ENCODE measurements at regions not wholly inside any gene's neighbourhood (a gene's known extent, or its start where the extent isn't known, plus 50 kb on each side); places are given as distances from the start of the nearest gene placed in this dataset.

DNA sequence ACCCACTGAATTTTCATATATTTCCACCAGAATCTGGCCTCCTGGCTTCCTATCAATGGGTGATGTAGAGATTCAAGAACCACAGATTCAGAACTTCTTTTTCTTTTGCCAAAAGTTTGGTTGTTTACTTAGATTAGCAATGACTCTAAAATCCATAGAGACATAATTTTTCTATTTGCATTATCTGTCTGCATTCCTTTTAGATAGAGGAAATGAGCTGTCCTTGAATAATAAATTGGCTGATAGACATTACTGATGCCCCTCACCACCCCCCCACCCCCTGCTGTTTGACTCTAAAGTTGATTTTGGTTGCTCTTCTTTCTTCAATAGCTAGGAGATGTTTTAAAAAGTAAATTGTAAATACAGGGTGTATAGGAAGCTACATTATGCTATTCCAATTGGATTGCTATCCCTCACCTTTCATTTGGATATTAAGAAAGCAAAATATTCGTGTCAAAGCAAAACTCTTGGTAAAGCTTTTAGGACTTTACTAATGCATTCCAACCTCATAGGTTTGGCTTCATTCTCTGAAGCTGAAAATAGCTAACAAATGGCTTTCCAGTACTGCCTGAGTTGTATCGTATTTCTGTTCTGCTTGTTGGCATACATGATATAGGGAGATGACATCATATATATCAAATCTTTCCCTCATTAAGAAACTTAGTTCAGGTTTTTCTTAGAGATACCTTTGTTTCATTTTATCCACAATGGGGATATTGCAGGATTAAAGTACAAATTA, 606.0 kb downstream of the ARL4A start:
- DNase-seq: no peak
- Histone ChIP-seq H3K4me1 (no peaks in the 10 kb centered on the region), H3K36me3 (no peaks in the 10 kb centered on the region), H3K27ac (no peak overlapping the region), H3K9me3 (no peaks in the 10 kb centered on the region), H3K27me3 (no peaks in the 10 kb centered on the region), H3K4me3 (no peak overlapping the region)
- TF ChIP-seq EP300 (IDR thresholded peaks at IDR 0.05): no peak
- no peak for TF ChIP-seq POLR2A (IDR thresholded peaks at IDR 0.05)
- no peak for TF ChIP-seq CTCF (IDR thresholded peaks at IDR 0.05)
- TF ChIP-seq POLR2AphosphoS5 (IDR thresholded peaks at IDR 0.05): no peak
- intact Hi-C loops (cut with DNase I; ENCODE audit: low total_unique reads): no loop called here
- WGBS, 5 donors: 66 to 79% (median 77%) methylated on average over 2 of the region's 2 CpGs

DNA sequence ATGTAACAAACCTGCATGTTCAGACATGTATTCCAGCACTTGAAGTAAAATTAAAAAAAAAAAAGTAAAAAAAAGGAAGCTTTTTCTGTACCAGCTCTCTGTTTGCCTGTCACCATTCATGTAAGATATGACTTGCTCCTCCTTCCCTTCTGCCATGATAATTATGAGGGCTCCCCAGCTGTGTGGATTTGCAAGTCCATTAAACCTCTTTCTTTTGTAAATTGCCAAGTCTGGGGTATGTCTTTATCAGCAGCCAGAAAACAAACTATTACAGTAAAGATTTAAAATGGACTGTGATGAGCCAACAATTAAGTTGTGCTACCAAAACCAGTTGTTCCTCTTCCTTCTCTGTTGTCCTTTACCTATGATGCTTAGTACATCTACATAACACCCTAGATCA, 619.6 kb downstream of the ARL4A start:
- DNase-seq: no peak
- H3K4me3 ChIP-seq: no peak overlapping the region
- H3K27me3 ChIP-seq: no peaks in the 10 kb centered on the region
- TF ChIP-seq EP300 (IDR thresholded peaks at IDR 0.05) (no peak), POLR2AphosphoS5 (IDR thresholded peaks at IDR 0.05) (no peak), POLR2A (IDR thresholded peaks at IDR 0.05) (no peak), CTCF (IDR thresholded peaks at IDR 0.05) (no peak)
- H3K4me1 ChIP-seq: peaks cover 0 to 5% (median 0%) of the 10 kb centered on the region in 4 donors
- H3K27ac ChIP-seq: no peak overlapping the region
- H3K9me3 ChIP-seq: no peaks in the 10 kb centered on the region
- intact Hi-C loops (cut with DNase I; ENCODE audit: low total_unique reads): no loop called here
- no peaks in the 10 kb centered on the region for H3K36me3 ChIP-seq

- no peak overlapping the region for H3K27ac ChIP-seq
- no peak for DNase-seq
- no peak overlapping the region for H3K4me3 ChIP-seq
- TF ChIP-seq POLR2A (IDR thresholded peaks at IDR 0.05) (no peak), EP300 (IDR thresholded peaks at IDR 0.05) (no peak), CTCF (IDR thresholded peaks at IDR 0.05) (no peak), POLR2AphosphoS5 (IDR thresholded peaks at IDR 0.05) (no peak)
- intact Hi-C loops (cut with DNase I; ENCODE audit: low total_unique reads): no loop called here
- H3K4me1 ChIP-seq: peaks cover 0 to 5% (median 0%) of the 10 kb centered on the region in 4 donors
- H3K27me3 ChIP-seq: no peaks in the 10 kb centered on the region
- H3K36me3 ChIP-seq: no peaks in the 10 kb centered on the region
- peaks cover 0 to 7% (median 3%) of the 10 kb centered on the region in 4 donors for H3K9me3 ChIP-seq
Observed at GRCh38 chr7:13308423-13308822, 621.0 kb downstream of the ARL4A start.

DNA sequence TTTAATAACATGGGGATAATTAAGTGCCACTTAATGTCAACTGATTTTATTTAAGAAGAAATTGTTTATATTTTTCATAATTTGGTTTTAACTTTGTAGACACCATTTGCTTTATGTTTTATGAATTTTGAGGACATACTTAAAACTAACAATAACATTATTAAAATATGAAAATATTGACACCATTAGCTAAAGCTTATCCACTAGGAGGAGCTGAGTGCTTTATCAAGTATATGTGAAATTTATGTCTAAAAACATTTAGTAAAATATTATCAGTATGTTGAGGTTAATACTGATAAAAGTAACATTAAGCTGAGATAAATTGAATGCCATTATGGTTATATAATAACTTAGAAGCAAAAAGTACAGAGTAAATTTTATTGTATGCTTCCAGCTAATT, 622.1 kb downstream of the ARL4A start:
- Histone ChIP-seq H3K4me3 (no peak overlapping the region), H3K27me3 (no peaks in the 10 kb centered on the region), H3K4me1 (peaks cover 0 to 5% (median 0%) of the 10 kb centered on the region in 4 donors), H3K36me3 (no peaks in the 10 kb centered on the region), H3K9me3 (peaks cover 0 to 7% (median 3%) of the 10 kb centered on the region in 4 donors), H3K27ac (no peak overlapping the region)
- TF ChIP-seq CTCF (IDR thresholded peaks at IDR 0.05) (no peak), POLR2A (IDR thresholded peaks at IDR 0.05) (no peak)
- DNase-seq: no peak
- intact Hi-C loops (cut with DNase I; ENCODE audit: low total_unique reads): no loop called here

All from stomach (tissue), 8 donors.